Fibroblast of skin of abdomen (primary cell): ENCODE measurements at regions not wholly inside any gene's neighbourhood (a gene's known extent, or its start where the extent isn't known, plus 50 kb on each side); places are given as distances from the start of the nearest gene placed in this dataset.
"Not testable (repeated sequence)": the region's sequence is repeated elsewhere in the genome, so short reads cannot be mapped to it uniquely, and the experiment has no call there.

ENCODE experiments used
- DNase-seq: peaks from one replicate; pipeline ENCODE4 v3.0.0-alpha.2; 2013

- no peak for DNase-seq
These were observed 501.7 kb downstream of the STK39 start for GRCh38 chr2:167745667-167746066.

- DNase-seq, result not testable (repeated sequence)
These were observed 507.5 kb downstream of the STK39 start for GRCh38 chr2:167739921-167740320.

- no peak for DNase-seq
These were observed 513.6 kb downstream of the STK39 start for GRCh38 chr2:167733747-167734146.

GRCh38 chr2:167732326-167732725, 515.1 kb downstream of the STK39 start:
- no peak for DNase-seq

GRCh38 chr2:167729911-167730310, 517.5 kb downstream of the STK39 start:
- no peak for DNase-seq

- no peak for DNase-seq
These were observed 520.6 kb downstream of the STK39 start for GRCh38 chr2:167726788-167727187.

GRCh38 chr2:167721593-167721992, 525.8 kb downstream of the STK39 start:
- DNase-seq, result no peak

- DNase-seq, result no peak
These were observed 528.0 kb downstream of the STK39 start for GRCh38 chr2:167719410-167719809.

- DNase-seq, result no peak
These were observed 528.8 kb downstream of the STK39 start for GRCh38 chr2:167718560-167718959.

GRCh38 chr2:167715932-167716331, 531.5 kb downstream of the STK39 start:
- DNase-seq, result no peak

GRCh38 chr2:167715498-167715897, 531.9 kb downstream of the STK39 start:
- DNase-seq, result not testable (repeated sequence)

GRCh38 chr2:167712275-167712674, 535.1 kb downstream of the STK39 start:
- no peak for DNase-seq

- DNase-seq, result no peak
These were observed 538.4 kb downstream of the STK39 start for GRCh38 chr2:167708998-167709397.

GRCh38 chr2:167706800-167707199, 540.6 kb downstream of the STK39 start:
- peak; percentile 5 for DNase-seq

- no peak for DNase-seq
These were observed 544.0 kb downstream of the STK39 start for GRCh38 chr2:167703441-167703840.

- DNase-seq, result no peak
These were observed 545.2 kb downstream of the STK39 start for GRCh38 chr2:167702227-167702626.

- DNase-seq, result no peak
These were observed 545.7 kb downstream of the STK39 start for GRCh38 chr2:167701651-167702050.

GRCh38 chr2:167697948-167698347, 549.4 kb downstream of the STK39 start:
- DNase-seq, result no peak

- DNase-seq, result no peak
These were observed 550.2 kb downstream of the STK39 start for GRCh38 chr2:167697194-167697593.

GRCh38 chr2:167692936-167693335, 554.5 kb downstream of the STK39 start:
- DNase-seq, result no peak

- DNase-seq, result no peak
These were observed 555.2 kb downstream of the STK39 start for GRCh38 chr2:167692191-167692590.

GRCh38 chr2:167689444-167689843, 558.0 kb downstream of the STK39 start:
- no peak for DNase-seq

- no peak for DNase-seq
These were observed 560.7 kb downstream of the STK39 start for GRCh38 chr2:167686691-167687090.

- peak; percentile 3 for DNase-seq
These were observed 566.0 kb downstream of the STK39 start for GRCh38 chr2:167681234-167682015.

GRCh38 chr2:167678158-167678557, 569.2 kb downstream of the STK39 start:
- no peak for DNase-seq
